ELR (cell line): ENCODE measurements at regions not wholly inside any gene's neighbourhood (a gene's known extent, or its start where the extent isn't known, plus 50 kb on each side); places are given as distances from the start of the nearest gene placed in this dataset.
A peak's percentile ranks its signal among the peaks of the same experiment; 100 is the strongest.
"Not testable (repeated sequence)": the region's sequence is repeated elsewhere in the genome, so short reads cannot be mapped to it uniquely, and the experiment has no call there.

Source experiments
- DNase-seq: peaks from one replicate; pipeline ENCODE4 v3.0.0-alpha.2; 2015; ENCODE audit warnings: low read depth

DNA sequence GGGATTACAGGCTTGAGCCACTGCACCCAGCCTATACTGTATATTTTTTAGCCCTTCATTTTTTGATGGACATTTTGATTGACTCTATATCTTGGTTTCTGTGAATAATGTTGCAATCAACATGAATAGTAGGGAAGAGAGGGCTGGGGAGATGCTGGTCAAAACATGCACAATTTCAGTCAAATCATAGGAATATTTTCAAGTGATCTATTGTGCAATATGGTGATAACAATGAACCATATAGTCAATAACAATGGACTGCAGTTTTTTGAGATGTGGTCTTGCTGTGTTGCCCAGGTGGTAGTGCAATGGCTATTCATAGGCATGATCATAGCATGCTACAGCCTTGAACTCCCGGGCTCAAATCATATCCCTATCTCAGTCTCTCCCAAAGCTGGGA is 264.7 kb upstream of the TMEFF2 start:
- DNase-seq, result no peak

DNA sequence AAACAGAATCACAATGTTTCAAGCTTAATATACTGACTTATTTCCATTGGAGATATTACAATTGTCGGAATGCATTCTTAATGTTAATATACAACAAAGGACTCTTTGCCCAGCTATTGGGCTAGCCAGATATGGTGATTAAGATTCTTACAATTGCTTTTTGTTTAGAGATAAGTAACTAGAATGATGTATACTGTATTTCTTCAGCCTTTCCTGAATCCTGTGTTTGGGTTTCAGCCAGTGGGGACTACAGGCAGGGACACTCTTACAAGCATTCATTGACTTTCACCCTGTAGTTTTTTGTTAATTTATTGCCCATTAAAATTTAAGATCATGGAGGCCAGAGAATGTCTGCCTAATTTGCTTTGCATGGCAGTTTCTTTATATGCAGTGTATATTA is 254.1 kb upstream of the TMEFF2 start:
- DNase-seq, result no peak

DNA sequence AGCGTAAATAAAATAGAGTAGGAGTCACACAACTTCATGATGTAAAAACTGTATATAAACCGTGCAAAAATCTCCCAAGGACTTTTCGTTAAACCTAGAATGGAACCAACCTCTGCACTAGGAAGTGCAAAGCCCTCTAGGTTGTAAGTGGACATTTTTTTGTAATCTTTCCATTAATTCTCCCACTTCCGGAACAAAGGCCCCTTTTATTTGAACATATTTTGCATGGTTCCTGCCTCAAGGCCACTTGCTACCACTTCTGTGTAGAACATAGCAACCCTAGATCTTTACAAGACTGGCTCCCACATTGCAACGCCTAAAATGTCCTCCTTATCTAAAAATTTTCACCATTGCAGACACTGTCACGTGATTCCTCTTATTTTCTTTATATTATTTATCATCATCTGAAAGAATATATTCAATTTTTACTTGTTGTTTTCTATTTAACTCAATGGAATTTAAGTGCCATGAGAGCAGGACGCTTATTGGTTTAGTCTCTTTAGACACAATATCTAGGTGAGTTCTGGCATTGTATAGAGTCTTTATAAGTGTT is 249.6 kb upstream of the TMEFF2 start:
- no peak for DNase-seq

DNA sequence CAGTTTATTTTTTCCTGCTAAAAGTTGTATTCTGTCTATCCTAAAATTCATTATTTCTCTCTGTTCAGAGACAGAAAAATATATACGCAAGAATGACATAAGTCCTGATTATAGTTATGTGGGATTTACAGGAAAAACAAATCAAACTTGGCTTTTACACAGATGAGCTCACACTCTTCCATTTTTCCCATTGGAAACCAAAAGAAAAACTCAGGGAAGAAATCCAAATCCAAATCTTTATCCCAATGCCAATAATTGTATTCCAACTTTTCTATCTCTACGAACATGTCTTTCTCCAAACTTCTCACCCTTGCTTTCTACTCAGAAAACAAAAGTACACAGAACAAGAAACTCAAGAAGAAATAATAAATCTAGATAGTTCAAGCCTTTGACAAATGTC is 249.1 kb upstream of the TMEFF2 start:
- DNase-seq, result no peak

DNA sequence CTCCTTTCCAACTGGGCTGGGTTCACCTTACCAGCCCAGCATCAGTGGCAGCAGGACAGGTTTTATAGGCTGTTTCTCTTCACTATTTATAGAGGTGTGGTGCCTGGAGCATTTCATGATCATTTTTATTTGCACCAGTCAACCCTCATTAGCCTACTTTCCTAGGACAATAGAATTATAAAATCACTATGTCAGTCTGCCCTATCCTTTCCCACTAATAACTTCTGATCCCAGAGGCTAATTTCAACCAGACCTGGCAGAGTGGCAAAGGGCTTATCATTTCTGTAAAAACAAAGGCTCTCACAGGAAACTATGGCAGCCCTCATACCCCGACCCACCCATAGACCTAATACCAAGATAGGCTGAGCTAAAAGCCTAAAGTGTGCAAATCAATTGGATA is 243.5 kb upstream of the TMEFF2 start:
- DNase-seq, result no peak

DNA sequence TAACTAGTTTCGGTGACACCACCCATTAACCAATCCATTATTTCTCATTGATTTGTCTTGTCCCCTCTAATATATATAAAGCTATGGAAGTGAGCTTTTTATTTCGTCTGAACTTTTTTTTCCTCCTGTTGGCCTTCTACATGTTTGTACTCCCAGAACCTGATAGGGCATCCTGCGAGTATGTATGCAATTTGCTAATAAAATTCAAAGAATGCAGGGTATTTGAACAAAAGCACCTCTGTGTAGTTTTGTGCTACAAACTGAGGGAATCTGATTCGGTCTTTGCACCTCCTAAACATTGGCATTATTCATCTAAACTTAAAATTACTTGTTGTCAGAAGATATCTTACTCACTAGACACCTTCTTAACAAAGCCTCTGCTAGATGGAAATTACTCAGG is 242.9 kb upstream of the TMEFF2 start:
- no peak for DNase-seq

DNA sequence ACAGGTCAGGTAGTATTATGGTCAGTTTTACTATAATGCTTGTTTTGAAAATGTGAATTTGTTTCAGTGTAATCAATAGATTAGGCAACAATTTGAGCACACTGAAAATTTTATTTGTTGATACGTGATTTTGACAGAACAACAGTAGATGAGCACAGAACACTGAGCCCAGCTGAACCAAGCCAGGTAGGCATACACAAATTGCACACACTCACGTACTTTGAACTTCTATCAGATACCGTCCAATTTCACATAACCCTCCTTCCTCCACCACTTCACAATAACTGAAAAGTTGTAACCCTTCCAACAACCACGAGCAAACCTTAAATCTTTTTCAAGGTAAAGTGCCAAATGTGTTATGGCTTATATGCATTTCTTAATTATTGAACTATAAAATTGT is 229.5 kb upstream of the TMEFF2 start:
- DNase-seq, result no peak

DNA sequence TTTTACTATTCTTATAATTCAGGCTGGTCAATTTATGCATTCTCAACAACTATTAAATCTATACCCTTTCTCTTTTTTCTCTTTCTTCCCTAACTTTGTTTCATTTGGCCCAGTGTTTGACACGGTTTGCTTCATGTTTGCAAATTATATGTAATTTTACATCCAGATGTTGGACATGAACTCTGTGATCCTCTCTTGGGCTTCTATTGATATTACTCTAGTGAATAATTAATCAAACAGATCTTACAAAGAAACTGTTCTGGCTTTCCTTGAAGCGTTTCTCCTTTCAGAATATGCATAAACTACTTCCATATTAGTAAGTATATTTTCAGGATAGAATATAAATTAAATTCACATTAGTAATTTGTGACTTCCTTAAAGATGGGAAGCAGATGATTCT is 225.1 kb upstream of the TMEFF2 start:
- no peak for DNase-seq

DNA sequence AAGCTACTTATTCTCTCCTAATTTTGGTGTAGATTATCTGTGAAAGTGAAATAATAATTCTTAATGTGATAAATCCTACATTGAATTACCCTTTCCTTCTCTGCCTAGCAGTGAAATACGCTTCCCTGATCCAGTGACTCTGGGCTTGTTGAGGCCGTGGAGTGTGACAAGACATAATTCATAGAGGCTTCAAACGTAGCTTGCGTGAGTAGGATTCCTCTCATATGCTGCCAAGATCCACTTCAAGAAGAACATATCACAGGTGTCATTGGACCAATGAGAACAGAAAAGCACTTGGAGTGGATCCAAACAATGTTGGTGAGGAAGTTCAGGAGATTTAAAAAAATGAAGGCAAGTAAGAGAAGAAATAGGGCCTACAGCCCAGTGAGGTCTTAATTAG is 221.3 kb upstream of the TMEFF2 start:
- DNase-seq, result no peak

DNA sequence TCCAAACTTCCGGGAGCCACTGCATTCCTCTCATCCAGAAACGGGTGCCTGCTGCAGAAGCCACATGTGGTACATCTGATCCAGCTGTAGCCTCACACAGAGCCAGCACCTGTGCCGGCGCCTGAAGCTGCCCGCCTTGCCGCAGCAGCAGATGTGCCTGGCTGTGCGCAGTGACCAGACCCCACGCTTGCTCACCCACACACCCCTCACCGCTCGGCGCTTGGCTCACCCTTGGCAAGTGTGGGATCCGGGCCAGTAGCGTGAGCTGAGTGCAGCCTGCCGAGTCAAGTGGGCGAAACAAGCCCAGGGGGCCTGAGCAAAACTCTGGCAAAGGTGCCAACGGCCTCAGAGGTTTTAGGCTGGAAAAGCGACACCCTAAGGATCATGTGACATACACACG is 220.1 kb upstream of the TMEFF2 start:
- no peak for DNase-seq

DNA sequence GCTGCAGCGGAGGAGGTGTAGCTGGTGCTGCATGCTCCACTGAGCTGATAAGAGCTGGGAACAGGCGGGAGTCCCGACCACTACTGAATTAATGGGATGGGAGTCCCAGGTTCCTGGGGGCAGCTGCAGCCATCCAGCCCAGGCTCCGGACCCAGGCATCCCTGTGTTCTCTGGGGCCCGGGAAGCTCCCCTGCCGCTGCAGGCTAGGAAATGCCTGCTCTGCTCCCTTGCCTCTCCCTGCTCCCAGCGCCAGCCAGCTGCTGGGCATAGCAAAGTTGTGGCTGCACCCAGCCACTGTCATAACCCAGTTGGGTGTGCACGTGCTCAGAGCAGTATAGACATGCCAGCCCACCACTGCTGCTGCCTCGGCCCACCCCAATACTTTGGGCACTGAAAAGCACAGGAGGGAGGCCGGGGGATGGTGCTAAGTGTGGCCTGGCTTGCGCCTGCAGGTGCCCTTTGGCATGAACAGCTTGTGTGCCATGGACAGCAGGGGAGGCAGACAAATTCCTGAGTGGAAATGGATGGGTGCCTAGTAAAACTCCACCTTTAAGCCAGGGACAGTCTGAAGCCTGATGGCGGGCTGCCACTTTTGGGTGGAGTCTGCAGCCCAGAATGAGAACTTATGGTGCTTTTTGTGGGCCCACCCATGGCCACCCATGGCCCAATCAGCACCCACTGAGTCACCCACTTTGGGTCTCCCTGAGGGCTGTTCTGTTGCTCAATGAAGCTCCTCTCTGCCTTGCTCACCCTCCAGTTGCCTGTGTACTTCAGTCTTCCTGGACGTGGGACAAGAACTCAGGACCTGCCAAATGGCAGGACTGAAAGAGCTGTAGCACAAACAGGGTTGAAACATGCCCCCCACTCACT is 219.3 kb upstream of the TMEFF2 start:
- no peak for DNase-seq

DNA sequence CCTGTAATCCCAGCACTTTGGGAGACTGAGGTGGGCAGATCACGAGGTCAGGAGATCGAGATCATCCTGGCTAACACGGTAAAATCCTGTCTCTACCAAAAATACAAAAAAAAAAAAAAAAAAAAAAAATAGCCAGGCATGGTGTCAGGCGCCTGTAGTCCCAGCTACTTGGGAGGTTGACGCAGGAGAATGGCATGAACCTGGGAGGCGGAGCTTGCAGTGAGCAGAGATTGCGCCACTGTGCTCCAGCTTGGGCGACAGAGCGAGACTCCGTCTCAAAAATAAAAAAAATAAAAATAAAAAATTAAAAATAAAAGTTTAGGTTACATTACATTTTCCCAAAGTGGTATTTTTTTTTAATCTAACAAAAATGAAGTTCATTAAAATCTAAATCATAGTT is 218.1 kb upstream of the TMEFF2 start:
- not testable (repeated sequence) for DNase-seq

DNA sequence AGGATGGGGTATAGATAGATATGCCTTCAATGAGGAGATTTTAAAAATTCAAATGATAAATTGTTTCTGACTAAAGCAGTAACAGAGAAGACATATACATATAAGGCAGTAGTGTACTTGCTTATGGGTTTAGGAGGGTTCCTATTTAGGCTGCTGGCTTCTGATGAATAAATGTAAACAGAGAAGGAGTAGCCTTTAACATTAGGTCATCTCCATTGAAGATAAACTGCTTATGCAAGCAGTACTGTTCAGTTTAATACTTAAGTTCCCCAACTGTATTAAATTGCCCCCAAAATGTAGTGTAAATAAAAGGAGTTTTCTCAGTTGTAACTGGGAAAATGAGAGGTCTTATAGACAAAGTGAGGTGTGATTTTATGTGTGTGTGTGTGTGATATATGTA is 217.7 kb upstream of the TMEFF2 start:
- DNase-seq, result no peak

DNA sequence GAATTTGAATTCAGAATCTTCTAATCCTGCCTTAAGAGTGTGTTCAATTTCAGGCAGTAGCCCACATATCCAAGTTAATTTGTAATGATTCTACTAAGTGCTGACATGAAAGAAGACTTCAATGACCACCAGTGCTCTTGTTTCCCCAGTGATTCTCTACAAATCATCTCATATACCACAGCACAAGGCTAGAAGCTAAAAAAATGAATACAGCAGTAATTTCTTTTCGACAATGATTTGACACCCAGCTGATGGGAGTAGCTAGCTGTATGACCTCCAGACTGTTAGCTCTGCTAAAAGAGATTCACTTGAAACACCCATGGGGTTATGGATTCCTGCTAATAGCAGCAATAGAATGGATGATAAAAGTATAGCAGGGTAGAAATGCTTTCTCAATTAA is 217.0 kb upstream of the TMEFF2 start:
- no peak for DNase-seq

DNA sequence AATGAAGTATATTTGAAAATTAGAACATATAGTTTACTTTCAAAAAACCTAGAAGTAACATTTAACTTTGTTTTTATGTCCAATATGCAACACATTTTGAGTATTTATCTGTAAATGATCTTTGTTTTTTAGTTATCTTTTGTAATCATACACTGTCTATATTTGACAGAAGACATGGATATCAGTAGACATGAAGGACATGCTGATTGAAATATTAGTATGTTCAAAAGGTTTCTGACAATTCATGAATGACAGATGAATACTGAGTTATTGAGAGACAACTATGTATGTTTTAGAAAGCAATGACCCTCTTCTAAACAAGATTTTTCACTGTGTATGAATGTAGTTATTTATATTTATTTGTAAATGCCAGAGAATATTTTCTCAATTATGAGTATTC is 215.6 kb upstream of the TMEFF2 start:
- no peak for DNase-seq

DNA sequence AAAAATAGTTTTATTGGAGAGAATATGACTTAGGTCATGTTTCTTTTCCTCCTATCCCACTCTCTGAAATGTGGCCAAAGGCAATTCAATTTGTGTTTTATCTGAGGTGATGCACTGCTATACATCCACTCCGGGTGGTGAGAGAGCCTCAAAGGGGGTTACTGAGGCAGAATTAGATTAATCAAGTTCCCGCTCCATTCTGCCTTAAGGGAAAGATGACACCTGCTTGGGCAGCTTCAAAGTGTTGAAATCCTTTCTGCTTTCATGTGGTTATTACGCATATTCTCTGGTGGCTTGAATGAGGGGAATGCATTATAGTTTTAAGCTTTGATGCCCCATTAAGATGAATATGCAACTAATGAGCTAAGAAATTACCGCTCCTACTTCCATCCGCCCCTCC is 213.0 kb upstream of the TMEFF2 start:
- no peak for DNase-seq

DNA sequence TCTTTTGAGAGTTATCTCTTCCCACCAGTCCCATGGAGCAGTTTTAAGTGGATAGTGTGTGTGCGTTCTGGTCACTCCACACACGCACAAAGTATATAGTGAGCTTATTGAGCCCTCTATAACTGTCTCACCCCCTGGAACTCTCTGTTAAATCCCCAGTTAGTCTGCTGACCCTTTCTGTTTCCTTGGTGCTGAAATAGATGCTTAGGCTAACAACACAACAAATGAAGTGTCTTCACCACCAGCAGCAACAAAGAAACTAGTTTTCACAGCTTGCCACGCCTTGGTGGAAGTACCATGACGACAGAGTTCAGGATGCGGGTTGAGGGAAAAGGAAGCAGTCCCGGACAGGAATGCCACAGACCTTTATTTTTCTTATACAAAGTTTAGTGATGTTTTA is 203.5 kb upstream of the TMEFF2 start:
- no peak for DNase-seq

DNA sequence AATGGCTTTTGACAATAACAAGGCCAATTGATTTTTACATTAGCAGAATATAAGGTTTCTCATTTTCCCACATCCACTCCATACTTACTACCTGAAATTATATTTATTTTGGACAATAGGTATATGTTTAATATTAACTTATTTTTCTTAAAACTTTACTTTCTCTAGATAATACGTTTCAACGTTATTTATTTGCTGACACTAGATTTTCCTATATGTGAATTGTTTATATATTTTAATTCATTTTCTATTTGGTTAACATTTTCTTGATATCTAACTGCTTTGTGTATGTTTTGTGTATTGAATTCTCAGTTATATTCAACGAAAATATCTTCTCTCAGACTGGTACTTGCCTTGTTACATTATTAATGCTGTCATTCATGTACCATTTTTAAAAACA is 199.9 kb upstream of the TMEFF2 start:
- DNase-seq, result no peak

DNA sequence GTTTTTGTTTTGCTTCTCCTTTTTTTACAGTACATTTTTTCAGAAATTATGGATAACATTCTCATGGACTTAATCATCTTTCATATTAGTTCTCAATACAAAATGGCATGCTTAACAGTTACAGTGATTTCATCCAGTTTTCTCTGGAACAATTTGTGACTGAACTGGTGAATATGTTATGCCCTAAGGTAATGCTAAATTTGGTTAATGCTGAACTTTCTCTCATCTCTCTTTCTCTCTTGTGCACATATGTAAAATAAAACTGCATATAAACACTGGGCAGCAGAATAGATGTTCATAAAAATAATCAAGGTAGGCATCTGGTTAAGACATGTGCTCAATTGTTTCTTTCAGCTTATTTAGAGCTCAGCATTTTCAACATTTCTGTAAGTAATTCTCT is 196.3 kb upstream of the TMEFF2 start:
- DNase-seq, result no peak

DNA sequence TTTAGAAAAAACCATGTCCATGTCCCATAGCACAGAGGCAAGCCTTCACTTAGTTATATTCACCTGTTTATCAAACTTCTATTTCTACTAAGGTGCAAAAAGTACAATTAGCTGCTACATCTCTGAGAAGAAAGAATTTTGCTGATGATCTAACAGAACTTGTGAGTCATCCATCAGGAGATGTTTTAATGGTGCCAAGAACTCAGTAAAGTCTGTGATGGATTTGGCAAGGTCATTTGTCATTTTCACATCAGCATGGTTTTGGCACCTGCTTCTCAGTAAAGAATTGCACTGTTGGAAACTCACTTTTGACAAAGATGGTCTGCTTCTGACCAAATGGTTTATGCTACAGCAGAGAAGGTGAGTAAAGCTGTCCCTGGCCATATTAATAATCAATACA is 195.7 kb upstream of the TMEFF2 start:
- peak; percentile 9 for DNase-seq

DNA sequence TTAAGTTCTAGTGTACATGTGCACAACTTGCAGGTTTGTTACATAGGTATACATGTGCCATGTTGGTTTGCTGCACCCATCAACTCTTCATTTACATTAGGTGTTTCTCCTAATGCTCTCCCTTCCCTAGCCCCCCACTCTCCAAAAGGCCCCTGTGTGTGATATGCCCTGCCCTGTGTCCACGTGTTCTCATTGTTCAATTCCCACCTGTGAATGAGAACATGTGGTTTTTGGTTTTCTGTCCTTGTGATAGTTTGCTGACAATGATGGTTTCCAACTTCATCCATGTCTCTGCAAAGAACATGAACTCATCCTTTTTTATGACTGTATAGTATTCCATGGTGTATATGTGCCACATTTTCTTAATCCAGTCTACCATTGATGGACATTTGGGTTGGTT is 189.5 kb upstream of the TMEFF2 start:
- not testable (repeated sequence) for DNase-seq

DNA sequence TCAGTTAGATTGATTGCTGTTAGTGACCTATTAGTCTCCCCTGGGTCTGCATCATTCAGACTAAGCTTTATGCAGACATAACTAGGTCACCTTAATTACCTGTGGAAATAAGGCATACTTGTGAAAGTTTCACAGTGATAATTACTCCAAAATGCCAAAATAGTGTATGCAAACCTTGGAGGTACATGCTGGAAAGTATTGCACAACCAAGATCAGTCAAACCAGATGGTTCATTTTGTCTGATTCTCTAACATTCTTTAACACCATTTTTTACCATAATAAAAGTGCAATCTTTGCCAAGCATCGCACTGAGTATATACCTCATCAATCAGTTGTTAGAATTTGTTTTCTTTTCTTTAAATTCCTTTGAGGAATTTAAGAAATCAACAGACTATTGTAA is 186.3 kb upstream of the TMEFF2 start:
- DNase-seq, result no peak

DNA sequence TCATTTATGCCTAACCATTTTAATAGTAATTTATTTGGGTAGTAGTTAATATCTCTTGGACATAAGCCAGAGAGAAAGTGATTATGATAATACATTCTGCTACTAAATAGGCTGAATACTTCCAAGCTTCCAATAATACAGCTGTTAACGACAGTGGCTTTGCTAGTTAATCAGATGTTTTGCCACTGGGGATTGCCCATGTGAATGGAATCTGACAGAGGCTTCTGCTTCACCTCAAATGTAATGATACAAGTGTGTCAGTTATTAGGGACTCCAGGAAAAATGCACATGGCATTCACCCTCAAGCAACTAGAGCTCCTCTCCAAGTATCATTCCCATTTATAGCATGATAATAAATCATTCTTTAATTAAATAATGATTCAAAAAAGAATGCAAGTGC is 185.0 kb upstream of the TMEFF2 start:
- DNase-seq, result no peak

DNA sequence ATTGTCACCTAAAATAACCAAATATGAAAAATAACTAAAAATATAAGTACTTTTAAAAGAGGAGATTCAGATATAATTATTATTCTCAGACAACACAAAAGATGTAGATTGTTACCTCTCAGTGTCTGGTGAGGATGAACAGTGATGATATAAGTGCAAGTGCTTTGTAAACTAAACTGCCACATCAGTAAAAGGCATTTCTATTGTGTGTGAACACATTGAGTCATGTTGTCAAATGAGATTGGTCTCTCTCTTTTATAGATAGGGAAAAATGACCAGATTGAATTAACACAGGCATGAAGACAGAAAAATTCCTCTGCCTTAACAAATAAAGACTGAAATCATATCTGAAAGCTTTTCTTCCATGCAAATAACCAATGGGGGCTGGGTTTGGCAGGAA is 182.4 kb upstream of the TMEFF2 start:
- DNase-seq, result no peak
